ENCODE measurements at regions not wholly inside any gene's neighbourhood (a gene's known extent, or its start where the extent isn't known, plus 50 kb on each side); places are given as distances from the start of the nearest gene placed in this dataset.
A peak's percentile ranks its signal among the peaks of the same experiment; 100 is the strongest.

DNA sequence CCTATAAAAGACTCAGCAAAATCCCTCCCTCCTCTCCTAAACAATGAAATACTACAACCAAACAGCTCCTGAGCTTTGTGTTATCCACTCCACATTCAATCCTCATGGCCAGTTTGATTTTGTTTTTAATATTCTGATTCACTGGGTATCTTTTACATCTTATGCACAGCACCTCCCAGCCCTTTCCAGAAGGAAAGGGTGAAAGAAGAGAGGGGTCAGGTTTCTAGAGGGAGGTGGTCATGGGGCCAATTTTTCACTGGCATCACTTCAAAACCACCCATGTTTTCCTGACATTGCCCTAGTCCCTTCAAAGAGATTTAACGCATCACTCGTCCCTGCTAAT, 315.6 kb downstream of the LPIN1 start:
- no peak for DNase-seq

DNA sequence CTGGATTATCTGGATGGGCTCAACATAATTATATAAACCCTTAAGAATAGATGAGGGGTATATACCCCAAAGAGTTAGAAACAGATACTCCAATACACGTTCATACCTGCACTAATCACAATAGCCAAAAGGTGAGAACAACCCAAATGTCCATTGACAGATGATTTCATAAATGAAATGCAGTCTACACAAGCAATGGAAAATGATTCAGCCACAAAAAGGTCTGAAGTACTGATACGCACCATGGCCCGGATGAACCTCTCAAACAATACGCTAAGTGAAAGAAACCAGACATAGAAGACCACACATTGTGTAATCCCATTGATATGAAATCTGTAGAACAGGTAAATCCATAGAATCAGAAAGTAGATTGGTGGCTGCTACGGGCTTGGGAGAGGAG, 316.8 kb downstream of the LPIN1 start:
- no peak for DNase-seq

DNA sequence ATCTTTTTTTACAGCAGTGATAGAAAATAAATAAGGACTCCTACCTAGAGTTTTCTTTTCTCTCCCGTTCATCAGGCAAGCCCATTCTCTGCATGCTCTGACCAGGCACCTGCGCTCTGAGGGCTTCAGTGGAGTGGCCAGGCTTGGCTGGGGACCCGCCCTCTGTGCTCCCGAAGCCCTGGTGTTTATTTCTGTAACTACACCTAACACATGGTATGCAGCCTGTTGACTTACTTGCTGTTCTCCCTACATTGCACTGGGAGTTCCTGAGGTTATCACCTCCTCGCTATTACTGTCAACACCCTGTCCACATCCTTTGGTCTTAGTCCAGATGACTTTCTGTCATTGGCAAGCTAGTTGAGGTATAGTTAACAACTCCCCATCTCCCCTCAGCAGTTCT, 317.7 kb downstream of the LPIN1 start:
- no peak for DNase-seq

DNA sequence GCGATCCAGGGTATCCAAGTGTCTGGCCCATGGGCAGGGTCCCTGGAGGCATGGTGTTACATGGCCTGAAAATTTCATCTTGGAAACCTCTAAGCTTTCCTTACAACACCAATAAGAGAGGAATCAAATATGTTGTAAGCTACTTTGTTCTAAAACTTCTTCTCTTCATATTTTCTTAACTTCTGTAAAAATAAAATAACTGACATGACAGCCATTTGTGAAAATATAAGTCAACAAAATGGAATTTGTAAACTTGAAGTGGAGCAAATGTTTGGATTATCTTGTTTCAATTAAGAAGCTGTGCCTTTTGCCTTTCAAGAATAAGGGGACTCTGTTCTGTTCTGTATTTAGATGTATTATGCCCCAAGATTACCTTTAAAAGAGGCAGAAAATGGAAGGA, 319.7 kb downstream of the LPIN1 start:
- DNase-seq = no peak

DNA sequence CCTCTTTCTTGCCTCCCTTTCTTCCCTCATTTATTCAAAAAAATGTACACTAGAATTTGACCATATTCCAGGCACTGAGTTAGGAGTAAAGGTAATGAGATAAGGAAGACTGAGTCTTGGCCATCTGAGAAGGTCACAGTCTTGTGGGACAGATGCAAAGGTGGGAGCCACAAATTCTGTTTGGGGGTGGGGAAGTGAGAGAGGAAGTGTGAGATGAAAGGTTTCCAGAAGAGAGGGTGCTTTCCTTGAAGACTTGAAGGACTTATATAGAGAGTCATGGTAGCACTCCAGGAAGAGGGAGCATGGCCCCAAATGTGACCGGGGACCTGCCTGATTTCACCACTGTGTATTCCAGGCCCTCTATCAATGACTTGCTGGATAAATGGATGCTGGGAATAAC, 320.6 kb downstream of the LPIN1 start:
- DNase-seq = no peak

DNA sequence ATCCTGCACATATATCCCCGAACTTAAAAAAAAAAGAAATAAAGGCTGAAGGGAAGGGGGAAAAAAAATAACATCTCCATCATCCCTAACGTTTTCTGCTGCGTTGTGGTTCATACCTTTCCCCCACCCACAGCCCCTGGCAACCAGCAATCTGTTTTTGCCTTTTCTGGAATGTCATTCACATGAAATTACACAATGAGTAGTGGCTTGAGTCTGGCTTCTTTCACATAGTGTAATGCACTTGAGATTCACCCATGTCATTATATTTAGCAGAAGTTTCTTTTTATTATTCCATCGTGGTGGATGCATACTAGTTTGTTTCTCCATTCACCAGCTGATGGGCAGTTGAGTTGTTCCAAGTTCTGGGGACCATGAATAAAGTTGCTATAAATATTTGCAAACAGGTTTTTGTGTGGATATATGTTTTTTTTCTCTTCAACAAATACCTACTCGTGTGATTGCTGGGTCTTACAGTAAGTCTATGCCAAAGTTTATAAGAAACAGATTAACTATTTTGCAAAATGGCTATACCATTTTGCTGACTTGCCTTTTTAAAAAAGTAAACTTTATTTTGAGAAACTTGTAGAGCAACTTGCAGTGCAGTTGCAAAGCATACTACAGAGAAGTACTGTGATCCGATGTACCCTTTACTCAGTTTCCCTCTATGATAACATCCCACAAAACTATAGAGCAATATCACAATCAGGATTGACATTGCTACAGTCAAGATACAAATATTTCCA, 322.5 kb downstream of the LPIN1 start:
- DNase-seq = no peak

DNA sequence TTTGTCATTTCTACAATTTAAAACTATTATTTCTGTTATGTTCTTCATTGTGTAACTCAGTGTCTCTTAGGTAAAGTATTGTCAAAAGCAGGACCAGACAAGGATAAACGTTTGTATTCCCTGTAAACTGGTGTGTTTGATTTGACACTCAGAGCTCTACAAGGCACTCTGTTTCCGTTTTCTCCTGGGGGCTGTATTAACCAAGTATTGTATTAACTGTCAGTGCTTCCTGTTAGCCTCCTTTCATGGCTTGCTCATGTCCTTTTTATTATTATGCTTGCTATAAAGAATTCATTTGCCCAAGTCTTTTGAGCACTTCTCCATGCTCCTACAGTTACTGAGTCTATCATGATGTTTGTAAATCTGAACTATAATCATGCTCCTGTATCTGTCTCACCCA, 323.7 kb downstream of the LPIN1 start:
- DNase-seq = no peak

DNA sequence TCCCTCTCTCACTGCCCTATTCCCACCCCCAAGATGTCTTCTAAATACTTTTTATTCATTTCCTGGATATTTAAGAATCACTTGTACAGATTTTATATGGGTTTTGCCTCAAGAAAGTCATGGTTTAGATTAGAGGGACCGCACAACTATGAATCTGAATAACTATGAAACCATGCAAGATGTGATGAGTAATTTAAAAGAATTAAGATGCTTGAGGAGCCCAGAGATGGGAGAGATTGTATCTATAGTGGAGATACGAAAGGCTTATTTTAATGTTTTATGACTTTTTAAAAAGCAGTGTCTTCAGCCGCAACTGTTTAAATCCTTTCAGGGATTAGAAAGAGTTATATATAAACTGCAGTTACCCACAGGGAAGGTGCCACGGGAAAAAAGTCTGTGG, 324.1 kb downstream of the LPIN1 start:
- DNase-seq = no peak

DNA sequence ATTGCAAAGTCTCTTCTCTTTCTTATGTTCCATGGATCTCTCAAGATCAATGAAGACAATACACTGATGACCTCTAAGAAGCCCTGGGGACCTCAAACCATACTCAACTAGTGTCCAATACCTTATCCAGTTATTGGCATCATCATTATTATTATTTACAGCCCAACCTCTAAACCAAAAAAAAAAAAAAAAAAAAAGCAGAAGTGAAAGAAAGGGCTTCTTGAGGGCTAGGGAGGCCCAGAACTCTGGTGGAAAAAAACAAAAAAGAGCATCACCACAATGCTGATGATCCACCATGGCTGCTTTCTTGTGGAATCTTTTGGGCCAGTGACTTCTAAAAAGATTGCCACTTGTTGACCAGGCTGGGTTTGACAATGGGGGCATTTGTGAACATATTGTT, 324.9 kb downstream of the LPIN1 start:
- DNase-seq = no peak

DNA sequence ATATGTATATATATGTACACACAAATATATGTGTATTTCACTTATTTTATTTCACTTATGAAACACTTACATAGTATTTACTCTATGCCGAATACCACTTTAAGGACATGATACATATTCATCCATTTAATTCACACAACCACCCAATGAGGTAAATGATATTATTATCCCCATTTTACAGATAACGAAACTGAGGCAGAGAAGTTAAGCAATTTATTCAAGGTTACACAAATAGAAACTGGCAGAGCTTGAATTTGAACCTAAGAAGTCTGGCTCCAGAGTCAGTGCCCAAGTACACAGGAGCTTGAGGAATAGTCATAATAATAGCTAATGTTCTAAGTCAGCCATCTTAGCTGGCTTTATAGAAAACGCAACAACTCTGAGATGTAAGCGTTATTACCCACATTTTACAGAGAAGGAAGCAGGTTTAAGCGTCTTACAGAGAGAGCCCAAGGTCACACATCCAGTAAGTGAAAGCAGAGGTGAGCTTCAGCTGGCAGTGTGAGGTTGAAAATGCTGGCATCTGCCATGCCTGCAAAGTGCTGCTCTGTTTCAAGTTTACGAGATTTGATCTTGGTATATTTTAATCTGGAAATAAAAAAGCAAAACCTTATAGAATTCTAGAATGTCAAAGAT, 326.9 kb downstream of the LPIN1 start:
- no peak for DNase-seq

DNA sequence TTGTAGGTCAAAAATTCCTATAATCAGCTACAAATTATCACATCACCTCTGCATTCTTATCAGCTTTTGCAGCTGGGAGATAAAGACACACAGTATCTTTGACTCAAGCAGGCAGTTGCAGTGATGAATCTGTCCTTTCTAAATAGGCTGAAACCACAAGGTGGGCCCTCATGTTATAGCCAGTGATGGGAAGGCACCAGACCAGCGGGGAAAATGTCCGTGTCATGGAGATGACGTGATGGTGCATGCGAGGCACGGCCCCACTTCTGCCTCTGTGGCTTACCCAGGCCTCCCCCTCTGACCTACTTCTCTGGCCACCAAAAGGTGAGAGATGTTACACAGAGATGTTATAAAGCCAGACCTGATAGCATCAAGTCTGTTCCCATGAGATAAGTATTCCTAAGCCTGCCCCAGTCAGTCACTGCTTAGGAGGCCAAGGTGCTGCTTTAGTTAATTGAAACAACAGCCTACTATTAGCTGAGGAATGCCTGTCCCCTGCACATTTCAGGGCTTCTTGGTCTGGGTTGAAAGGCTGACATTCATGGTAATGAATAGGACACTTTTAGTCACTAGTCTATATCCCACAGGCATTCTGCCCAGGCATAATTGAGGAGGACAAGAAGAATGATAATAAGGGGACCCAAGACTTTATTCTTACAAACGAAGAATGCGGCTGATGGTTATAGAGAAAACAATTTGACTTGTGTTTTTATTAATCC, 327.9 kb downstream of the LPIN1 start:
- DNase-seq = no peak

DNA sequence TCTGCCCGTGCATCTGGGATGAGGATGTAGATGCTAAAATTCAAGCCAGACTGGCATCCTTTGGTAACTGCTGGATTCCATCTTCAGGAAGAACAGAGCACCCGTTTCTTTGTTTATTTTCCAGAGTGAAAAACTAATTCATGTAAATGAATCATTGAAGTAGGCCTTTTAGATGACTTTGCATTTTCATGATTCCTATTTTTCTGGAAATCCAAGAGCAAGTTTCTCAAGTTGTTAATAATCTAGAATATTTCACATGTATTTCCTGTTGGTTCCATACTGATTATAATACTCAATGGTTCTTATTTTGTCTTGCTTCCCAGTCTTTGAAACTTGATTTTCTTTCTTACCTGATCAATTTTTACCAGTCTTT, 328.4 kb downstream of the LPIN1 start:
- DNase-seq = no peak

DNA sequence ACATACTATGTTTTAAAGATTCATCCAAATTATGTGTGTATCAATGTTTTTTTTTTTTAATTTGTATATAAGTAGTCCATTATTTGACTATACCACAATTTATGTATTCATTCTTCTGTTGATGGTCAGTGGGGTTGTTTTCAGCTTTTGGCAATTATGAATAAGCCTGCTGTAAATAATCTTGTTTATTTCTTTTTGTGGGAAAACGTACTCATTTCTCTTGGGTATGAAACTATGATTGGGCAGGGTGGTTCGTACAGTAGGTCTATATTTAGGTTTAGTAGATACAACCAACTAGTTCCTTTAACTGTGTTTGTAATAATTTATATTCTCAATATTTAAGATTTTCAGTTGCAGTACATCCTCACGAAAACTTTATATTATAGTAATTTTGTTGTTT, 329.2 kb downstream of the LPIN1 start:
- DNase-seq = no peak

DNA sequence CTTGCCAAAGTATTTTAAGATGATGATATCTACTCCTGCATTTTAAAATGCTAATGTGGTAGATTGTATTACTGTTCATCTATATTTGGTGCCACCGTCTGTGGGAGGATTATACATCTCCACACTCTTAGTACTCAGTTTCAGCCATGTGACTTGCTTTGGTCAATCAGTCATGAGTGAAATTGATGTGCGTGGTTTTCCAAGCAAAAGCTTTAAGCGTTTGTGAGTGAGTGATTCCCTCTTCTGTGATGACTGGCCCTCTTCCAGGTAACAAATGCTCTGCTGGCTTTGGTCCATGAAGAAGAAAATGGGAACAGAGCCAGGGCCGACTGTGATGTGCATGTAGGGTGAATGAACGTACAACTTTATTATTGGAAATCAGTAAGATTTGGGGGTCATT, 330.4 kb downstream of the LPIN1 start:
- DNase-seq = no peak

DNA sequence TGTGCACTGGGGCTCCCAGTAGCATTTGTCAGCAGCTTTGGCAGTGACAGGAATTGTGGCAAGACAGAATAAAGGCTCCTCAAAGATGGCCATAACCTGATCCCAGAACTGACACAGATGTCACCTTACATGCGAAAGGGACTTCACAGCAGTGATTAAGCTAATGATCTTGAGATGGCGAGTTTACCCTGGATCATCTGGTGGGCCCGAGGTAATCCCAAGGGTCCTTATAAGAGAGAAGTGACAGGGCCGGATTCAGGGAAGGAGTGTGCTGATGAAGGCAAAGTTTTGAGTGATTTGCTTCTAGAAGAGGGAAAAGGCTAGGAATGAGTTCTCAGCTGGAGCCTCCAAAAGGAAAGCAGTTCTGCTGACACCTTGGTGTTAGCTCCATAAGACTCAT, 333.9 kb downstream of the LPIN1 start:
- DNase-seq = no peak

DNA sequence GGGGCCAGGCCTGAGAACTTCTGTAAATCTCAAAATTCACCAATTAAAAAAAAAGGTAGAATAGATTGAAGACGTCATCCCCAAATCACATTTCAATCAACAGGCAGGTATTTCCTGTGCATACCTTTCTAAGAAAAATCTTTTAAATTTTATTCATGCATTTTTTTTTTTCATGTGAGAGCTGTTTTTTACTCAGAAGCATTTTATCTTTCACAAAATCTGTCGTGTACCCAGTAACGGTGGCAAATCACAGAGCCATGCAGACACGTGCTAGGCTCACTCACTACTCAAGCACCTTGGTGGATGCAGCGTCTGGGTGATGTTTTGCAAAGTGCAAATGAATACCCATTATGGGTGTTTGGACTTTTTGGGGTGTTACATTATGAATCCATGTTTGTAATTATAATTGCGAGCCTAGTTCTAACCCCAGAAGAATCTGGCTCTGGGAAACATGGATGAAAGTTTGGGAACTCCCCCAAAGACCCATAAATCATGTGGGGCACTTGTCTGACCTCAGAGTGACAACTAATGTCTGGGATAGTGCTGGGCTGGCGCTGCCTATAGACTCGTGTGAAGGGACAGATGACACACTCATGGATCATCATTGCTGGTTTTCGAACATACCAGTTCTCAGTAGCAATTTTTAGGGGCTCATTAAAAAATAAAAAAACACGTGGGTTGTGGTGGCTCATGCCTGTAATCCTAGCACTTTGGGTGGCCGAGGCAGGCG, 335.2 kb downstream of the LPIN1 start:
- DNase-seq = peak in 1 of 5 donors; percentile 6

DNA sequence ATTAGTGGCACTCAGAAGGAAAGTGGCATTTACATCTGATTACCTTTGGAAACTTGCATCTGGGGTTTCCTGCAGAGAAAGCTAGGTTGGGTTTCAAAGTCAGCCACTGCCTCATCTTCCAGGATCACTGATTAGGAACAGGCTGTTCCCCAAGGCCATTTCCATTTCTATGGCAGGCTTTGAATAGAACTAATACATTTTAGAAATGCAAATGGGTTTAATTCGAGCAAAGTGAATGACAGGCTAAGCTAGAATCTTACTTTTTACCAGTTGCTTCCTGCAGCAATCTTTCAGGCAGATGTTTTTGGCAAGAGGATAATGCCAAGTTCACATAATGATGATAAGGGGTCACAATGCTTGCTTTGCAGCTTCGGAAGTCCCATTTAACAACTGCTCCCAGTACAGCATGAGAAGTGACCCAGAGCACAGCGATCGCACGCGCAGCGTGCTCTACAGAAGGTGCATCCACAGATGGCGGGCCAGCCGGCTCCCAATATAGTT, 336.7 kb downstream of the LPIN1 start:
- DNase-seq = no peak

DNA sequence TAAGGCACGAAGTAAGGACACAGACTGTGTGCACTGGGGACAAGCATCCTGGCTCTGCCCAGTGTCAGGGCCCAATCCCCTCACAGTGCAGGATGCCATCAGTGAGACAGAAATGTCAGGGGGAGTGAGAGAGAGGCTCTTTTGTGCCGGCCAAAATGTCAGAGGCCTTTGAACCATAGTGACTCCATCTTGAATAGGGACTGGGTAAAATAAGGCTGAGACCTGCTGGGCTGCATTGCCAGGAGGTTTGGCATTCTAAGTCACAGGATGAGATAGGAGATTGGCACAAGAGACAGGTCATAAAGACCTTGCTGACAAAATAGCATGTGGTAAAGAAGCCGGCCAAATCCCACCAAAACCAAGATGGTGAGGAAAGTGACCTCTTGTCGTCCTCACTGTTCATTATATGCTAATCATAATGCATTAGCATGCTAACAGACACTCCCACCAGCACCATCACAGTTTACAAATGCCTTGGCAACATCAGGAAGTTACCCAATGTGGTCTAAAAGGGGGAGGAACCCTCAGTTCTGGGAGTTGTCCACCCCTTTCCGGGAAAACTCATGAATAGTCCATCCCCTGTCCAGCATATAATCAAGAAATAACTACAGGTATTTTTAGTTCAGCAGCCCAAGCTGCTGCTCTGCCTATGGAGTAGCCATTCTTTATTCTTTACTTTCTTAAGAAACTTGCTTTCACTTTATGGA, 337.4 kb downstream of the LPIN1 start:
- no peak for DNase-seq

DNA sequence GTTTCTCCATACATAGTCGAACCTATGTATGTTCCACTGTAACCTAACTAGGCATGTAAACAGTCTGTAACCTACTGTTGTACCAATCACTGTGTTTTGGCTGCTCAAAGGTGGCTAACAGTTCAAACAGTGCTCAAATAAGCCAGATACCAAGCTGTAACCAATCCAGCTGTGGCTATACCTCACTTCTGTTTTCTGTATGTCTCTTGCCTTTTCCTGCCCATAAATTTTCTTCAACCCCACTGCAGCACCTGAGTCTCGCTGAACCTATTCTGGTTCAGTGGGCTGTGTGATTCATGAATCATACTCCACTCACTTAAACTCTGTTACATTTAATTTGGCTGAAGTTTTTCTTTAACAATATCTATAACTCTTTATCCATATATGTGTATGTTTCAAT, 340.7 kb downstream of the LPIN1 start:
- no peak for DNase-seq

DNA sequence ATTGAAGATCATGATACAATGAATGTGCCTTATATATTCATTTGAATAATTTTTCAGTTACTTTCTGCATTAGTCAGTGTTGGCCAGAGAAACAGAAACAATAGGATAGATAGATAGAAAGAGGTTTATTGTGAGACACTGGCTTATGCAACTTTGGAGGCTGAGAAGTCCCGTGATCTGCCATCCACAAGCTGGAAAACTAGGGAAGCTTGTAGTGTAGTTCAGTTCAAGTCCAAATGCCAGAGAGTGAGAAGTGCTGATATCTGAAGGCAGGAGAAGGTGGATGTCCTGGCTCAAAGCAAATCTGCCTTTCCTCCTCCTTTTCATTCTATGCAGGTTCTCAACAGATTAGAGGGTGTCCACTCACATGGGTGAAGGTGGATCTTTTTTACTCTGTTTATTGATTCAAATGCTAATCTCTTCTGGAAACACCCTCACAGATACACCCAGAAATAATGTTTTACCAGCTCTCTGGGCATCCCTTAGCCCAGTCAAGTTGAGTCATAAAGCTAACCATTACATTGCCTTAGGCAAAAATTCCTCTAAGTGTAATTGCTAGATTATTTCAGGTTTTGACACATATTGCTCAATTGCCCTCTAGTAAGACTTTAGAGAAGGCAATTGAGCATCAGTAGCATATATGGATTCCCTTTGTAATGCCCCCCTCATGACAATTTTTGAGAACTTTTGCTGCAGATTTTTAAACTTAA, 341.4 kb downstream of the LPIN1 start:
- DNase-seq = no peak

DNA sequence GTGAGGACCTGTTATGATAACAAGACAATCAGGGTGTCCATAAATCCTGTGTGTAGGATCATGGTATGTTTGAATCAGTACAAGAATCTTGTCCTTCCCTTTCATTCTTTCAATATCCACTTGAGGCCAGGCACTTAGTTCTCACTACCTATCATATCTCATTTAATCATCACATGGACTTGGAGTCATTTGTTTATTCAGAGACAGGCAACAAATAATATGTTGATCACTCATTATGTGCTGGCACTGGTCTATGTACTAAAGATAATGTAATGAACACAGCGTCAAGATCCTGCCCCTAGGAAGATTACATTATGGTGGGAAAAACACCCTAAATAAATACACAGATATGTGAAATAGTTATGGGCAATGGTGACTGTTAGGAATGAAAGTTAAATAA, 342.6 kb downstream of the LPIN1 start:
- DNase-seq = no peak

DNA sequence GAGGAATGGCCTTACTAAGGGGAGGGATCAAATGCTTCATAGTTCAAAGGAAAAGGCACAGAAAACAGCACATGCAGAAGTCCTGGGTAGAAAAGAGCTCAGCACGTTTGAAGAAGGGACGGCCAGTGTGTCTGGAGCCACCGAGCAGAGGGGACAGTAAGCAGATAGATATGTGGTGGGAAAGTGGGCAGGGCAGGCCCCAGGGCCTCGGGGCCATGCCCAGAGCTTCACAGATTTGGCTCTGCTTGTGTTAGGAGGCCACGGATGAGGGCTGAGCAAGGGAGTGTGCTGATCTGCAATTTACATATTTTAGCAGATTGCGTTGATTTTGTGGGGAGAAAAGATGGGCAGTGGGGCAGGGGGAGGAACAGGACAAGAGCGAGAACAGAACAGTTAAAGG, 343.1 kb downstream of the LPIN1 start:
- DNase-seq = no peak
